Body of pancreas (tissue), 4 donors: ENCODE measurements at regions not wholly inside any gene's neighbourhood (a gene's known extent, or its start where the extent isn't known, plus 50 kb on each side); places are given as distances from the start of the nearest gene placed in this dataset.

Experiments
- CTCF ChIP-seq, 7 experiments: fragments of 450-650 bp in 4 of 7; fragments of 200-600 bp in 3 of 7; sonication (generic) in 3 of 7; IDR thresholded peaks; one replicate each; pipeline ENCODE4 v1.5.1; 2016 to 2019; ENCODE audit warnings: antibody characterized with exemption in 7 of 7
- POLR2A ChIP-seq, 3 donors: fragments of 450-650 bp; IDR thresholded peaks; one replicate each; pipeline ENCODE4 v1.6.1; 2016; ENCODE audit warnings: antibody characterized with exemption in 3 of 3, mild to moderate bottlenecking in 2 of 3

DNA sequence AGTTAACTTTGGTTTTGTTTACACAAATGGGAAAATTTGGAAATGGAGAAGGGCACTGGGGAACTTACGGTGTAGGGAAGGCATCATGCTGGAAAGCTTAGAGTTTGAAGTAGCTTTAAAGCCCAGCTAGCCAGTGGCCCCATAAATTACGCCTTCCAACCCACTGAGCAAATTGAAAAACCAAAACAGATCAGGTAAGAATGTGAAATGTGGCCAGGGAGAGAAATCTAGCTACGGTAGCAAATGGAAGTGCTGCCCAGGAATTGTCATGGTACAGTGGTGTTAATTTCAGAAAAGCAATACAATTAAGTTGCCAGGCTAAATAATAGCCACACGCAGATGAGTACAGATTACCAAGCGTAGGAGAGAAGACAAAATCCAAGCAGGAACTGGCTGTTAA lies 654.8 kb downstream of the PRELID2 start:
- TF ChIP-seq POLR2A (IDR thresholded peaks at IDR 0.05) (no peak), CTCF (IDR thresholded peaks at IDR 0.05) (no peak)
